IPS DF 4.7 (cell line): ENCODE measurements at regions not wholly inside any gene's neighbourhood (a gene's known extent, or its start where the extent isn't known, plus 50 kb on each side); places are given as distances from the start of the nearest gene placed in this dataset.

Experiments
- DNase-seq: peaks from one replicate; pipeline ENCODE4 v3.0.0-alpha.2; 2013; ENCODE audit warnings: low spot score; ENCODE audit errors: extremely low read depth

GRCh38 chr1:11373029-11373894 lies 100.3 kb downstream of the UBIAD1 start:
- no peak for DNase-seq

GRCh38 chr1:11373895-11374747 lies 101.1 kb downstream of the UBIAD1 start:
- no peak for DNase-seq

GRCh38 chr1:11374748-11375110 lies 101.7 kb downstream of the UBIAD1 start:
- no peak for DNase-seq

GRCh38 chr1:11377001-11377583 lies 101.9 kb upstream of the DISP3 start:
- no peak for DNase-seq

GRCh38 chr1:11377954-11378353 lies 101.0 kb upstream of the DISP3 start:
- DNase-seq, result no peak

GRCh38 chr1:11379851-11380250 lies 99.1 kb upstream of the DISP3 start:
- DNase-seq, result no peak

GRCh38 chr1:11380500-11380899 lies 98.5 kb upstream of the DISP3 start:
- DNase-seq, result no peak

GRCh38 chr1:11383553-11384169 lies 95.3 kb upstream of the DISP3 start:
- no peak for DNase-seq

- DNase-seq, result no peak
Observed at GRCh38 chr1:11384170-11384554, 94.8 kb upstream of the DISP3 start.

GRCh38 chr1:11387829-11388228 lies 91.1 kb upstream of the DISP3 start:
- no peak for DNase-seq

GRCh38 chr1:11388617-11389016 lies 90.3 kb upstream of the DISP3 start:
- DNase-seq, result no peak

- no peak for DNase-seq
Observed at GRCh38 chr1:11391327-11391726, 87.6 kb upstream of the DISP3 start.

GRCh38 chr1:11391886-11392285 lies 87.1 kb upstream of the DISP3 start:
- no peak for DNase-seq

GRCh38 chr1:11394592-11395245 lies 84.2 kb upstream of the DISP3 start:
- no peak for DNase-seq

GRCh38 chr1:11395616-11396015 lies 83.3 kb upstream of the DISP3 start:
- no peak for DNase-seq

- DNase-seq, result no peak
Observed at GRCh38 chr1:11397151-11397901, 81.6 kb upstream of the DISP3 start.

- no peak for DNase-seq
Observed at GRCh38 chr1:11399250-11399649, 79.7 kb upstream of the DISP3 start.

GRCh38 chr1:11400155-11400554 lies 78.8 kb upstream of the DISP3 start:
- DNase-seq, result no peak

GRCh38 chr1:11400567-11400966 lies 78.4 kb upstream of the DISP3 start:
- no peak for DNase-seq

GRCh38 chr1:11406845-11407244 lies 72.1 kb upstream of the DISP3 start:
- DNase-seq, result no peak
